Astrocyte of the spinal cord (primary cell): ENCODE measurements at regions not wholly inside any gene's neighbourhood (a gene's known extent, or its start where the extent isn't known, plus 50 kb on each side); places are given as distances from the start of the nearest gene placed in this dataset.

ENCODE experiments used
- DNase-seq: peaks from one replicate; pipeline ENCODE4 v3.0.0; 2011; ENCODE audit warnings: low read depth, low spot score
- H3K4me3 ChIP-seq: 2 replicates; pipeline ENCODE4 v1.5.1; 2011; ENCODE audit warnings: low read depth, mild to moderate bottlenecking, low read length, moderate library complexity
- CTCF ChIP-seq: IDR thresholded peaks from 2 replicates; pipeline ENCODE4 v1.5.1; 2012; ENCODE audit warnings: low read depth, mild to moderate bottlenecking, low read length, inconsistent platforms
- in situ Hi-C: cut with HindIII; loops from 2 replicates; pipeline ENCODE4 v1.10.0; 2017; ENCODE audit warnings: low sequenced_read_pairs

- no peak overlapping the region for H3K4me3 ChIP-seq
- in situ Hi-C loops, result no loop called here
- no peak for DNase-seq
- TF ChIP-seq CTCF, result no peak
Measured at GRCh38 chr1:228922722-228923376, 187.6 kb downstream of the RHOU start.

GRCh38 chr1:228923973-228924686, 188.9 kb downstream of the RHOU start:
- TF ChIP-seq CTCF, result no peak
- in situ Hi-C loops, result no loop called here
- no peak for DNase-seq
- H3K4me3 ChIP-seq, result no peak overlapping the region

- in situ Hi-C loops, result no loop called here
- no peak for DNase-seq
- TF ChIP-seq CTCF, result no peak
- H3K4me3 ChIP-seq, result no peak overlapping the region
Measured at GRCh38 chr1:228925691-228926090, 190.4 kb downstream of the RHOU start.

- in situ Hi-C loops, result no loop called here
- no peak overlapping the region for H3K4me3 ChIP-seq
- DNase-seq, result no peak
- no peak for TF ChIP-seq CTCF
Measured at GRCh38 chr1:228927421-228927820, 192.1 kb downstream of the RHOU start.

GRCh38 chr1:228927946-228928898, 192.9 kb downstream of the RHOU start:
- no peak for DNase-seq
- in situ Hi-C loops, result no loop called here
- no peak for TF ChIP-seq CTCF
- H3K4me3 ChIP-seq, result no peak overlapping the region

GRCh38 chr1:228929476-228930027, 194.3 kb downstream of the RHOU start:
- in situ Hi-C loops, result no loop called here
- no peak overlapping the region for H3K4me3 ChIP-seq
- TF ChIP-seq CTCF, result no peak
- no peak for DNase-seq
